ENCODE measurements at regions not wholly inside any gene's neighbourhood (a gene's known extent, or its start where the extent isn't known, plus 50 kb on each side); places are given as distances from the start of the nearest gene placed in this dataset.
A peak's percentile ranks its signal among the peaks of the same experiment; 100 is the strongest.

DNA sequence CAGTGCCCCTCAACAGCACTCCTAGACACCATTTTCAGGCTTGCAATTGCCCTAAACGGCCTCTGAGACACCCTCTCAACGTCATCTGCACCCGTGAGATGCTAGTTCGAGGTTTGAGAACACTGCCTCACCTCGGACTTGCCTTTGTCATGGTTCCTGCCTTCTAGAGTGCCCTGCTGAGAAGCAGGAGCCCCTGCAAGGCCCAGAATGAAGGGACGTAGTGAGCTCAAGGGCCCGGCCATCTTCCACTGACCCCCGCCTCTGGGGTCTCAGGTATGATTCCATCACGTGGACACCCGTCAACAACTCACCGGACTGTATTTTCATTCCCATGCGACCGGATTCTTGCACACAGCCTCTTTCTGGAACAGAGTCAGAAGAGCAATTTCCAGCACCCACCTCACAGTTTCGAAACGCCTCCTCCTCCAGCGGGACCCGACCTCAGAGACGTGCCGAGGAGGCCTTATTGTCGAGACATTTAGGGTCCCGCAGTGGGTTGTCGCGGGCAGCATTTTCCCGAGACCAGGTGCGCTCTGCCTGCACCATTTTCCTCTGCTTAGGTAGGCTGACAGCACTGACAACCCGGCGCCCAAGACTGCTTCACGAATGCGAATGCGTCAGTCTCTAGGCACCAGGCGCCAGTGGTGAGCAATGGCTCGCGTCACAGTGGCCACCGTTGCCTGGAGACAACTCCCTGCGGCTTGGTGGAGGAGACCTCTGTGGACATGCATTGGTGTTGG is 999.9 kb downstream of the KCNJ18 start:
- Histone ChIP-seq H3K9me2 (replicated peaks; ENCODE audit: low read depth, low read length) (no peaks in the 10 kb centered on the region), H3K79me2 (ENCODE audit: insufficient read depth, low read length) (no peaks in the 10 kb centered on the region), H3K4me3 (ENCODE audit: low read length, poor library complexity, severe bottlenecking) (no peak overlapping the region), H2AFZ (ENCODE audit: low read length) (no peak overlapping the region), H3K36me3 (ENCODE audit: insufficient read depth, low read length) (no peaks in the 10 kb centered on the region), H3K4me2 (ENCODE audit: low read depth, low read length, poor library complexity, severe bottlenecking) (no peak overlapping the region), H3F3A (ENCODE audit: low read depth) (no peaks in the 10 kb centered on the region), H3K4me1 (ENCODE audit: insufficient read depth, low read length, poor library complexity, severe bottlenecking) (no peaks in the 10 kb centered on the region), H3K9me3 (ENCODE audit: insufficient read depth, low read depth, low read length) (peaks cover 4% of the 10 kb centered on the region; the same call in 1 of the 2 replicates), H3K27me3 (ENCODE audit: insufficient read depth, low read length, poor library complexity, severe bottlenecking) (no peaks in the 10 kb centered on the region), H3K9ac (ENCODE audit: low read depth, low read length, poor library complexity, severe bottlenecking) (no peak overlapping the region), H4K20me1 (ENCODE audit: insufficient read depth, low read length, poor library complexity, severe bottlenecking) (no peaks in the 10 kb centered on the region)
- no peak for TF ChIP-seq EZH2phosphoT487 (IDR thresholded peaks at IDR 0.05; ENCODE audit: borderline replicate concordance)

DNA sequence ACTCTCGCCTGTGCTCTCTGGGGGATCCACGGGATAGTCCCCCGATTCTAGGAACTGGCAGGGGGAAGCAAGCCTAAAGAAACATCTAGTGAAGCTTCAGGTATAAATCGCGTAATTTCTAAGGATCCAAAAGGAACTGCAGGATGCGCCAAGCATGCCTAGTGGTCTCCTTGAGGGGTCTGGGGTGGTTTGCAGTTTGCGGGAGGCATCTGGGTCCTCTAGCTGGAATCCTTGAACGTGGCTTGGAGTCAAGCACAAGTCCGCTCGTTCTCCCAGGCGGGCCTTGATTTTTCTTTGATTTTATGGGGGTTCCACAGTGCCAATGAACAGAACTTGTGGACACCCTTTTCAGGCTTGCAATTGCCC is 1000.5 kb downstream of the KCNJ18 start:
- no peaks in the 10 kb centered on the region for H3F3A ChIP-seq (ENCODE audit: low read depth)
- no peak for TF ChIP-seq EZH2phosphoT487 (IDR thresholded peaks at IDR 0.05; ENCODE audit: borderline replicate concordance)

GRCh38 chr17:22694362-22695227 is 1002.3 kb downstream of the KCNJ18 start:
- no peaks in the 10 kb centered on the region for H3K27me3 ChIP-seq (ENCODE audit: insufficient read depth, low read length, poor library complexity, severe bottlenecking)
- no peaks in the 10 kb centered on the region for H3K4me1 ChIP-seq (ENCODE audit: insufficient read depth, low read length, poor library complexity, severe bottlenecking)
- peaks cover 4% of the 10 kb centered on the region; the same call in 1 of the 2 replicates for H3K9me3 ChIP-seq (ENCODE audit: insufficient read depth, low read depth, low read length)
- TF ChIP-seq EZH2phosphoT487 (IDR thresholded peaks at IDR 0.05; ENCODE audit: borderline replicate concordance) (no peak), CTCF (conservative IDR thresholded peaks at IDR 0.05; ENCODE audit: low read length) (0 out of 2 replicates have a peak, but pooled peaks have one; percentile 31)
- no peaks in the 10 kb centered on the region for H3K79me2 ChIP-seq (ENCODE audit: insufficient read depth, low read length)
- H4K20me1 ChIP-seq (ENCODE audit: insufficient read depth, low read length, poor library complexity, severe bottlenecking), result no peaks in the 10 kb centered on the region
- H3K4me2 ChIP-seq (ENCODE audit: low read depth, low read length, poor library complexity, severe bottlenecking), result no peak overlapping the region
- no peak overlapping the region for H3K9ac ChIP-seq (ENCODE audit: low read depth, low read length, poor library complexity, severe bottlenecking)
- no peak overlapping the region for H3K4me3 ChIP-seq (ENCODE audit: low read length, poor library complexity, severe bottlenecking)
- H2AFZ ChIP-seq (ENCODE audit: low read length), result no peak overlapping the region
- no peaks in the 10 kb centered on the region for H3K36me3 ChIP-seq (ENCODE audit: insufficient read depth, low read length)
- H3K9me2 ChIP-seq (replicated peaks; ENCODE audit: low read depth, low read length), result no peaks in the 10 kb centered on the region
- no peaks in the 10 kb centered on the region for H3F3A ChIP-seq (ENCODE audit: low read depth)

More for the DNA sequence above, 1000.5 kb downstream of the KCNJ18 start:
- H3K4me3 ChIP-seq (ENCODE audit: low read length, poor library complexity, severe bottlenecking), result no peak overlapping the region
- H3K4me2 ChIP-seq (ENCODE audit: low read depth, low read length, poor library complexity, severe bottlenecking), result no peak overlapping the region
- H3K27me3 ChIP-seq (ENCODE audit: insufficient read depth, low read length, poor library complexity, severe bottlenecking), result no peaks in the 10 kb centered on the region
- no peak overlapping the region for H3K9ac ChIP-seq (ENCODE audit: low read depth, low read length, poor library complexity, severe bottlenecking)
- H3K4me1 ChIP-seq (ENCODE audit: insufficient read depth, low read length, poor library complexity, severe bottlenecking), result no peaks in the 10 kb centered on the region
- H3K36me3 ChIP-seq (ENCODE audit: insufficient read depth, low read length), result no peaks in the 10 kb centered on the region
- H4K20me1 ChIP-seq (ENCODE audit: insufficient read depth, low read length, poor library complexity, severe bottlenecking), result no peaks in the 10 kb centered on the region
- H3K9me2 ChIP-seq (replicated peaks; ENCODE audit: low read depth, low read length), result no peaks in the 10 kb centered on the region
- peaks cover 4% of the 10 kb centered on the region; the same call in 1 of the 2 replicates for H3K9me3 ChIP-seq (ENCODE audit: insufficient read depth, low read depth, low read length)
- H2AFZ ChIP-seq (ENCODE audit: low read length), result no peak overlapping the region
- no peaks in the 10 kb centered on the region for H3K79me2 ChIP-seq (ENCODE audit: insufficient read depth, low read length)

GRCh38 chr17:22695228-22695619 is 1002.9 kb downstream of the KCNJ18 start:
- peaks cover 4% of the 10 kb centered on the region; the same call in 1 of the 2 replicates for H3K9me3 ChIP-seq (ENCODE audit: insufficient read depth, low read depth, low read length)
- no peak overlapping the region for H2AFZ ChIP-seq (ENCODE audit: low read length)
- no peaks in the 10 kb centered on the region for H3K4me1 ChIP-seq (ENCODE audit: insufficient read depth, low read length, poor library complexity, severe bottlenecking)
- H3K27me3 ChIP-seq (ENCODE audit: insufficient read depth, low read length, poor library complexity, severe bottlenecking), result no peaks in the 10 kb centered on the region
- no peak overlapping the region for H3K4me2 ChIP-seq (ENCODE audit: low read depth, low read length, poor library complexity, severe bottlenecking)
- H3F3A ChIP-seq (ENCODE audit: low read depth), result no peaks in the 10 kb centered on the region
- H3K79me2 ChIP-seq (ENCODE audit: insufficient read depth, low read length), result no peaks in the 10 kb centered on the region
- no peak overlapping the region for H3K9ac ChIP-seq (ENCODE audit: low read depth, low read length, poor library complexity, severe bottlenecking)
- H4K20me1 ChIP-seq (ENCODE audit: insufficient read depth, low read length, poor library complexity, severe bottlenecking), result no peaks in the 10 kb centered on the region
- TF ChIP-seq CTCF (conservative IDR thresholded peaks at IDR 0.05; ENCODE audit: low read length) (no peak), EZH2phosphoT487 (IDR thresholded peaks at IDR 0.05; ENCODE audit: borderline replicate concordance) (no peak)
- H3K36me3 ChIP-seq (ENCODE audit: insufficient read depth, low read length), result no peaks in the 10 kb centered on the region
- no peak overlapping the region for H3K4me3 ChIP-seq (ENCODE audit: low read length, poor library complexity, severe bottlenecking)
- H3K9me2 ChIP-seq (replicated peaks; ENCODE audit: low read depth, low read length), result no peaks in the 10 kb centered on the region
